IMR-90 (cell line): ENCODE measurements at regions not wholly inside any gene's neighbourhood (a gene's known extent, or its start where the extent isn't known, plus 50 kb on each side); places are given as distances from the start of the nearest gene placed in this dataset.

Experiments
- ATAC-seq: fragments of 200-7000 bp; cut with Tn5 transposase; 2 replicates; pipeline ENCODE4 v1.9.1; 2020; ENCODE audit warnings: low read depth, mild to moderate bottlenecking, moderate library complexity
- BruUV-seq: library from RNA; stranded (reverse); fragments of 400-500 nt; replicated peaks from 2 replicates; lab custom pipeline; 2021; lab: Mats Ljungman, UMichigan
- CTCF ChIA-PET: fragments of 300-600 bp; formaldehyde crosslinking; extraction: SDS; loops from one replicate; lab custom pipeline; 2021; ENCODE audit warnings: antibody characterized with exemption; lab: Yijun Ruan, JAX
- POLR2A ChIA-PET: fragments of 300-600 bp; sonication (Branson Sonifier 250); formaldehyde crosslinking; loops from one replicate; lab custom pipeline; 2022; ENCODE audit warnings: antibody characterized with exemption; ENCODE audit not compliant: unreplicated experiment; lab: Charles Lee
- DNase-seq: peaks from one replicate; pipeline ENCODE4 v3.0.0; 2013
- H2AFZ ChIP-seq: replicated peaks from 2 replicates; pipeline ENCODE3; 2013; ENCODE audit warnings: low read length, mild to moderate bottlenecking; ENCODE audit not compliant: poor library complexity
- H2AK5ac ChIP-seq: 2 replicates; pipeline ENCODE4 v1.6.1; 2013; ENCODE audit warnings: low read depth, low read length, inconsistent platforms
- H2AK9ac ChIP-seq: replicated peaks from 2 replicates; pipeline ENCODE3; 2013; ENCODE audit warnings: mild to moderate bottlenecking, low read depth, low read length, moderate library complexity; ENCODE audit not compliant: poor library complexity
- H2BK120ac ChIP-seq: 2 replicates; pipeline ENCODE4 v1.6.1; 2013; ENCODE audit warnings: low read depth, low read length, inconsistent platforms
- H2BK15ac ChIP-seq: 3 replicates; pipeline ENCODE4 v1.6.1; 2013; ENCODE audit warnings: low read depth, low read length, inconsistent platforms
- H2BK20ac ChIP-seq: 2 replicates; pipeline ENCODE4 v1.6.1; 2013; ENCODE audit warnings: low read depth, mild to moderate bottlenecking, inconsistent platforms, low read length, moderate library complexity
- H2BK5ac ChIP-seq: 2 replicates; pipeline ENCODE4 v1.6.1; 2013; ENCODE audit warnings: mild to moderate bottlenecking, low read depth, low read length, inconsistent platforms; ENCODE audit not compliant: poor library complexity, severe bottlenecking
- H3K14ac ChIP-seq: replicated peaks from 2 replicates; pipeline ENCODE4 v1.6.1; 2013; ENCODE audit warnings: low read depth, low read length, inconsistent platforms
- H3K18ac ChIP-seq: 2 replicates; pipeline ENCODE4 v1.6.1; 2013; ENCODE audit warnings: low read depth, low read length, control low read depth
- H3K23ac ChIP-seq: 2 replicates; pipeline ENCODE4 v1.6.1; 2013; ENCODE audit warnings: low read depth, low read length, inconsistent platforms
- H3K27ac ChIP-seq: 2 replicates; pipeline ENCODE4 v1.5.1; 2013; ENCODE audit warnings: mild to moderate bottlenecking, control low read depth, low read length; ENCODE audit not compliant: insufficient read depth
- H3K27me3 ChIP-seq: 2 replicates; pipeline ENCODE4 v1.6.1; 2013; ENCODE audit warnings: low read length; ENCODE audit not compliant: control insufficient read depth, insufficient read depth
- H3K36me3 ChIP-seq: 2 replicates; pipeline ENCODE4 v1.6.1; 2013; ENCODE audit warnings: low read length, mixed read lengths; ENCODE audit not compliant: control insufficient read depth, insufficient read depth
- H3K4ac ChIP-seq: 2 replicates; pipeline ENCODE4 v1.6.1; 2013; ENCODE audit warnings: low read depth, low read length, inconsistent platforms
- H3K4me1 ChIP-seq: 2 replicates; pipeline ENCODE4 v1.6.1; 2013; ENCODE audit warnings: low read length, mixed read lengths; ENCODE audit not compliant: control insufficient read depth, insufficient read depth
- H3K4me2 ChIP-seq: 2 replicates; pipeline ENCODE4 v1.6.1; 2013; ENCODE audit warnings: low read depth, mild to moderate bottlenecking, control low read depth, low read length, moderate library complexity
- H3K4me3 ChIP-seq: 2 replicates; pipeline ENCODE4 v1.5.1; 2013; ENCODE audit warnings: low read depth, mild to moderate bottlenecking, control low read depth, low read length, moderate library complexity; ENCODE audit not compliant: insufficient read depth
- H3K56ac ChIP-seq: 2 replicates; pipeline ENCODE4 v1.6.1; 2013; ENCODE audit warnings: low read length, inconsistent platforms; ENCODE audit not compliant: insufficient read depth; ENCODE audit errors: extremely low read depth
- H3K79me1 ChIP-seq, 2 experiments: 2 replicates each; pipeline ENCODE4 v1.6.1; 2013; ENCODE audit warnings: low read length in 2 of 2, inconsistent platforms in 1 of 2, low read depth in 1 of 2
- H3K9ac ChIP-seq: 2 replicates; pipeline ENCODE4 v1.6.1; 2013; ENCODE audit warnings: low read depth, low read length, control low read depth
- H3K9me1 ChIP-seq: 2 replicates; pipeline ENCODE4 v1.6.1; 2013; ENCODE audit warnings: low read length, inconsistent platforms; ENCODE audit not compliant: insufficient read depth
- H3K9me3 ChIP-seq: 2 replicates; pipeline ENCODE4 v1.6.1; 2013; ENCODE audit warnings: low read length; ENCODE audit not compliant: control insufficient read depth, insufficient read depth
- H4K20me1 ChIP-seq: 2 replicates; pipeline ENCODE4 v1.6.1; 2013; ENCODE audit warnings: low read length, inconsistent platforms; ENCODE audit not compliant: insufficient read depth
- H4K5ac ChIP-seq: 2 replicates; pipeline ENCODE4 v1.6.1; 2013; ENCODE audit warnings: mild to moderate bottlenecking, low read depth, low read length, control low read depth
- H4K8ac ChIP-seq, 2 experiments: 2 replicates each; pipeline ENCODE4 v1.6.1; 2013; ENCODE audit warnings: low read depth in 2 of 2, low read length in 2 of 2, control low read depth in 1 of 2, inconsistent platforms in 1 of 2
- H4K91ac ChIP-seq: 2 replicates; pipeline ENCODE4 v1.6.1; 2013; ENCODE audit warnings: low read depth, low read length, inconsistent platforms; ENCODE audit not compliant: insufficient read depth
- BHLHE40 ChIP-seq: fragments of 150-350 bp; IDR thresholded peaks from 2 replicates; pipeline ENCODE4 v1.6.1; 2016; ENCODE audit warnings: mild to moderate bottlenecking, low read depth, low read length
- CEBPB ChIP-seq: IDR thresholded peaks from 2 replicates; pipeline ENCODE4 v1.6.1; 2012; ENCODE audit warnings: low read depth, low read length, improper control_type of control experiment
- CHD1 ChIP-seq: IDR thresholded peaks from 2 replicates; pipeline ENCODE4 v1.6.1; 2012; ENCODE audit warnings: low read depth, low read length, improper control_type of control experiment
- FOS ChIP-seq: fragments of 150-350 bp; IDR thresholded peaks from 2 replicates; pipeline ENCODE4 v1.6.1; 2016; ENCODE audit warnings: low read depth, low read length
- MAFK ChIP-seq: IDR thresholded peaks from 2 replicates; pipeline ENCODE4 v1.6.1; 2012; ENCODE audit warnings: low read depth, low read length, improper control_type of control experiment
- MAZ ChIP-seq: IDR thresholded peaks from 2 replicates; pipeline ENCODE4 v1.6.1; 2012; ENCODE audit warnings: low read depth, mild to moderate bottlenecking, low read length, improper control_type of control experiment, moderate library complexity, borderline replicate concordance
- MXI1 ChIP-seq: IDR thresholded peaks from 2 replicates; pipeline ENCODE4 v1.6.1; 2012; ENCODE audit warnings: low read depth, mild to moderate bottlenecking, low read length, moderate library complexity, borderline replicate concordance
- NFE2L2 ChIP-seq: fragments of 150-350 bp; IDR thresholded peaks from 2 replicates; pipeline ENCODE4 v1.6.1; 2016; ENCODE audit warnings: low read depth, mild to moderate bottlenecking, low read length
- POLR2A ChIP-seq: IDR thresholded peaks from 2 replicates; pipeline ENCODE4 v1.6.1; 2012; ENCODE audit warnings: mild to moderate bottlenecking, low read depth, low read length
- RAD21 ChIP-seq: IDR thresholded peaks from 2 replicates; pipeline ENCODE4 v1.6.1; 2012; ENCODE audit warnings: low read length, improper control_type of control experiment
- RFX5 ChIP-seq: IDR thresholded peaks from 2 replicates; pipeline ENCODE4 v1.8.0; 2012; ENCODE audit warnings: low read depth, mild to moderate bottlenecking, low read length, moderate library complexity
- SMC3 ChIP-seq: fragments of 150-350 bp; IDR thresholded peaks from 2 replicates; pipeline ENCODE4 v1.6.1; 2016; ENCODE audit warnings: low read depth, mild to moderate bottlenecking, antibody characterized with exemption, low read length, moderate library complexity
- WGBS, 2 experiments: methylation state at CpG; one replicate each; pipeline versions ENCODE4 v1.1.5 to v1.1.7; 2013; ENCODE audit warnings: missing lambda C conversion rate in 2 of 2; ENCODE audit not compliant: insufficient read length in 1 of 2; ENCODE audit errors: extremely low coverage in 2 of 2; 5-methylcytosine and 5-hydroxymethylcytosine counted together
- dilution Hi-C: fragments of 300-500 bp; cut with HindIII; formaldehyde crosslinking; loops from one replicate; pipeline ENCODE4 v1.14.3; 2018; ENCODE audit warnings: low sequenced_read_pairs; ENCODE audit not compliant: unreplicated experiment
- in situ Hi-C: fragments of 300-500 bp; cut with MboI; formaldehyde crosslinking; loops from 3 replicates; pipeline ENCODE4 v1.14.3; 2019; ENCODE audit warnings: low sequenced_read_pairs, inconsistent platforms, mixed read lengths
- intact Hi-C: fragments of 100-400 bp; cut with micrococcal nuclease; formaldehyde crosslinking; loops from 2 replicates; pipeline ENCODE4 v1.10.0; 2022
- TF ChIP-seq, protein P1 (sequence below): fragments of 150-350 bp; IDR thresholded peaks from 2 replicates; pipeline ENCODE4 v1.6.1; 2016; ENCODE audit warnings: low read depth, mild to moderate bottlenecking, low read length, moderate library complexity, borderline replicate concordance
- TF ChIP-seq, protein P2 (sequence below): conservative IDR thresholded peaks from 2 replicates; pipeline ENCODE4 v1.5.1; 2012; ENCODE audit warnings: mild to moderate bottlenecking, low read depth, low read length, improper control_type of control experiment
- TF ChIP-seq, protein P3 (sequence below): fragments of 150-350 bp; IDR thresholded peaks from 2 replicates; pipeline ENCODE4 v1.6.1; 2017; ENCODE audit warnings: mild to moderate bottlenecking, antibody characterized with exemption, low read length, low read depth

DNA sequence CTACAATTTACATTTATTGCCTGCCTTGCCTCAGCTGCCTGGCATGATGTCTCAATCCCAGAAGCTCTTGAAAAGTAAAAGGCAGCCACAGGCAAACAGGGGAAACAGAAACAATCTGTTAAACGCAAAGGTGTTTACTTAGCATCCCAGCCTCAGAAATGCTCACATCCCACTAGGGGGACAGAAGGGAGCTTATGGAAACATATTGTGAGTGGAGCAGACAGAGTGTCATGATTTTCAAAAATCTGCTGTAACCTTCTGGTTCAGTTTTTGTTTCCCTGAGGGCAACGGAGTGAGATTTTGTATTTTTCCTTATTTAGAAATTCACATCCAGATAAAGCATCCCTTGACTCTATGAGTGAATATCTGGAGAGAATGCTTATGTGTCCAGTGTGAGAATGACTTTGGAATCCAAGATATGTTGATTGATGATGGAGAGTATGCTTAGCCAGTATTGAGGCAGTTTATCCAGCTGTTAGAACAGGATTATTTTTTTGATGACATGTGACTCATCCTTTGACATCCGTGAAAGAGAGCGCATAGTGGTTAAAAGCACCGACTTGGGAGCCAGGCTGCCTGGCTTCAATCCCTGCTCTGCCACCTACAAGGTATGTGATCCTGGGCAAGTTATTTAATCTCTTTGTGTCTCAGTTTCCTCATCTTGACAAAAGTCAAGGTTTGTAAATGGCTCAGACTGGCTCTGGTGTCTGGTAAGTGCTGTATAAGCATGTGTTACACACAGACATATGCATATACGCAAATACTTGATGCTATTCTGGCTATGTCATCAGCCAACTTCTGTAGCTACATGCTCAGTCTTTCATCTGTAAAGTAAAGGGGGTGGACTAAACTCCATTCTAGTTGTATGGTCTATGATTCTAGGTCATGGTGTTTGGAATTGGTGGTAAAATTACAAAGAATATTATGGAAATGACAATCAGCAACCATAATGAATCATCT lies 381.2 kb downstream of the RAPGEF2 start:
- no peak overlapping the region for H3K14ac ChIP-seq
- H4K5ac ChIP-seq, result no peak overlapping the region
- ATAC-seq, result no peak
- CTCF ChIA-PET, result interaction anchor here (0.7 kb wide), 1 partner anchor 584 kb away, joined by 6 read pairs; no protein-coding TSS in a partner anchor
- no peak overlapping the region for H3K23ac ChIP-seq
- H2BK120ac ChIP-seq, result no peak overlapping the region
- intact Hi-C loops, result no loop called here
- WGBS, 2 experiments, result no CpG with 5 or more reads among the region's 6 CpGs
- H3K18ac ChIP-seq, result no peak overlapping the region
- no peaks in the 10 kb centered on the region; the same call in 1 of the 2 replicates for H3K27me3 ChIP-seq
- BruUV-seq, result no TSS peak
- dilution Hi-C loops, result no loop called here
- no peak overlapping the region for H4K8ac ChIP-seq
- no peak overlapping the region for H4K91ac ChIP-seq
- no peak overlapping the region for H3K4ac ChIP-seq
- no peaks in the 10 kb centered on the region for H3K9me3 ChIP-seq
- DNase-seq, result no peak
- H3K4me2 ChIP-seq, result no peak overlapping the region
- no peaks in the 10 kb centered on the region for H4K20me1 ChIP-seq
- H2AK5ac ChIP-seq, result no peak overlapping the region
- no peaks in the 10 kb centered on the region for H3K36me3 ChIP-seq
- in situ Hi-C loops, result no loop called here
- no peak overlapping the region for H3K4me3 ChIP-seq
- no peak overlapping the region for H3K27ac ChIP-seq
- H2BK20ac ChIP-seq, result no peak overlapping the region
- no peaks in the 10 kb centered on the region for H3K4me1 ChIP-seq
- H3K9me1 ChIP-seq, result no peaks in the 10 kb centered on the region
- POLR2A ChIA-PET, result no interaction called here
- no peak overlapping the region for H2AFZ ChIP-seq
- H3K56ac ChIP-seq, result no peak overlapping the region
- no peak overlapping the region for H3K9ac ChIP-seq
- no peaks in the 10 kb centered on the region for H3K79me1 ChIP-seq
- no peak overlapping the region for H2BK5ac ChIP-seq
- no peak overlapping the region for H2AK9ac ChIP-seq
- no peak overlapping the region for H2BK15ac ChIP-seq
- TF ChIP-seq, protein P1, sequence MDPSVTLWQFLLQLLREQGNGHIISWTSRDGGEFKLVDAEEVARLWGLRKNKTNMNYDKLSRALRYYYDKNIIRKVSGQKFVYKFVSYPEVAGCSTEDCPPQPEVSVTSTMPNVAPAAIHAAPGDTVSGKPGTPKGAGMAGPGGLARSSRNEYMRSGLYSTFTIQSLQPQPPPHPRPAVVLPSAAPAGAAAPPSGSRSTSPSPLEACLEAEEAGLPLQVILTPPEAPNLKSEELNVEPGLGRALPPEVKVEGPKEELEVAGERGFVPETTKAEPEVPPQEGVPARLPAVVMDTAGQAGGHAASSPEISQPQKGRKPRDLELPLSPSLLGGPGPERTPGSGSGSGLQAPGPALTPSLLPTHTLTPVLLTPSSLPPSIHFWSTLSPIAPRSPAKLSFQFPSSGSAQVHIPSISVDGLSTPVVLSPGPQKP, result no peak
- TF ChIP-seq SMC3 (no peak), CEBPB (no peak), POLR2A (no peak), MAZ (no peak), NFE2L2 (no peak), BHLHE40 (no peak), FOS (no peak), RAD21 (no peak), CHD1 (no peak), RFX5 (no peak), MAFK (no peak), MXI1 (no peak)
- TF ChIP-seq, protein P2, sequence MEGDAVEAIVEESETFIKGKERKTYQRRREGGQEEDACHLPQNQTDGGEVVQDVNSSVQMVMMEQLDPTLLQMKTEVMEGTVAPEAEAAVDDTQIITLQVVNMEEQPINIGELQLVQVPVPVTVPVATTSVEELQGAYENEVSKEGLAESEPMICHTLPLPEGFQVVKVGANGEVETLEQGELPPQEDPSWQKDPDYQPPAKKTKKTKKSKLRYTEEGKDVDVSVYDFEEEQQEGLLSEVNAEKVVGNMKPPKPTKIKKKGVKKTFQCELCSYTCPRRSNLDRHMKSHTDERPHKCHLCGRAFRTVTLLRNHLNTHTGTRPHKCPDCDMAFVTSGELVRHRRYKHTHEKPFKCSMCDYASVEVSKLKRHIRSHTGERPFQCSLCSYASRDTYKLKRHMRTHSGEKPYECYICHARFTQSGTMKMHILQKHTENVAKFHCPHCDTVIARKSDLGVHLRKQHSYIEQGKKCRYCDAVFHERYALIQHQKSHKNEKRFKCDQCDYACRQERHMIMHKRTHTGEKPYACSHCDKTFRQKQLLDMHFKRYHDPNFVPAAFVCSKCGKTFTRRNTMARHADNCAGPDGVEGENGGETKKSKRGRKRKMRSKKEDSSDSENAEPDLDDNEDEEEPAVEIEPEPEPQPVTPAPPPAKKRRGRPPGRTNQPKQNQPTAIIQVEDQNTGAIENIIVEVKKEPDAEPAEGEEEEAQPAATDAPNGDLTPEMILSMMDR, result no peak
- TF ChIP-seq, protein P3, sequence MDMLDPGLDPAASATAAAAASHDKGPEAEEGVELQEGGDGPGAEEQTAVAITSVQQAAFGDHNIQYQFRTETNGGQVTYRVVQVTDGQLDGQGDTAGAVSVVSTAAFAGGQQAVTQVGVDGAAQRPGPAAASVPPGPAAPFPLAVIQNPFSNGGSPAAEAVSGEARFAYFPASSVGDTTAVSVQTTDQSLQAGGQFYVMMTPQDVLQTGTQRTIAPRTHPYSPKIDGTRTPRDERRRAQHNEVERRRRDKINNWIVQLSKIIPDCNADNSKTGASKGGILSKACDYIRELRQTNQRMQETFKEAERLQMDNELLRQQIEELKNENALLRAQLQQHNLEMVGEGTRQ, result no peak
